Hematopoietic multipotent progenitor cell treated with erythropoietin and hydrocortisone succinate and interleukin-3 and kit ligand, for 6 days (in vitro differentiated cells): ENCODE measurements at regions not wholly inside any gene's neighbourhood (a gene's known extent, or its start where the extent isn't known, plus 50 kb on each side); places are given as distances from the start of the nearest gene placed in this dataset.
"Not testable (repeated sequence)": the region's sequence is repeated elsewhere in the genome, so short reads cannot be mapped to it uniquely, and the experiment has no call there.

Experiments used
- DNase-seq: peaks from one replicate; pipeline ENCODE4 v3.0.0-alpha.2; 2015

DNA sequence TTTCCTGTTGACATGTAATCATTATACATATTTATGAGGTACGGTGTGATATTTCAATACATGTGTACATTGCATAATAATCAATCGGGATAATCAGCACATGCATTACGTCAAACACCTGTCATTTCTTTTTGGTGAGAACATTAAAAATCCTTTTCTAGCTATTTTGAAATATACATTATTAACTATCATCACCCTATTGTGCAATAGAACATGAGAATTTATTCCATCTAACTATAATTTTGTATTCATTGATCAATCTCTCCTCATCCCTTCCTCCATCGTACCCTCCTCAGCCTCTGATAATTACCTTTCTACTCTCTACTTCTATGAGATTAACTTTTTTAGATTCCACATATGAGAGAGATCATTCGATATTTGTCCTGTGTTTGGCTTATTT is 170.9 kb upstream of the GHR start:
- no peak for DNase-seq

- not testable (repeated sequence) for DNase-seq
These were observed 163.3 kb upstream of the GHR start for GRCh38 chr5:42259914-42260313.

- DNase-seq = no peak
These were observed 156.1 kb upstream of the GHR start for GRCh38 chr5:42267091-42267490.

- DNase-seq = not testable (repeated sequence)
These were observed 155.1 kb upstream of the GHR start for GRCh38 chr5:42268170-42268569.

DNA sequence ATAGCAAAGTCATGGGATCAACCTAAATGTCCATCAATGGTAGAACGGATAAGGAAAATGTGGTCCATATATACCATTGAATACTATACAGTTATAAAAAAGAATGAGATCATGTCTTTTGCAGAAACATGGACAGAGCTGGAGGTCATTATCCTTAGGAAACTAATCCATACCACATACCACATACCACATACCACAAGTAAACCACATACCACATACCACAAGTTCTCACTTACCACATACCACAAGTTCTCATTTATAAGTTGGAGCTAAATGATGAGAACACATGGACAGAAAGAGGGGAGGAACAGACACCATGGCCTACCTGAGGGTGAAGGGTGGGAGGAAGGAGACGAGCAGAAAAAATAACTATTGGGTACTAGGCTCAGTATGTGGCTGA is 154.6 kb upstream of the GHR start:
- DNase-seq = no peak

GRCh38 chr5:42270771-42271170 is 152.5 kb upstream of the GHR start:
- no peak for DNase-seq

DNA sequence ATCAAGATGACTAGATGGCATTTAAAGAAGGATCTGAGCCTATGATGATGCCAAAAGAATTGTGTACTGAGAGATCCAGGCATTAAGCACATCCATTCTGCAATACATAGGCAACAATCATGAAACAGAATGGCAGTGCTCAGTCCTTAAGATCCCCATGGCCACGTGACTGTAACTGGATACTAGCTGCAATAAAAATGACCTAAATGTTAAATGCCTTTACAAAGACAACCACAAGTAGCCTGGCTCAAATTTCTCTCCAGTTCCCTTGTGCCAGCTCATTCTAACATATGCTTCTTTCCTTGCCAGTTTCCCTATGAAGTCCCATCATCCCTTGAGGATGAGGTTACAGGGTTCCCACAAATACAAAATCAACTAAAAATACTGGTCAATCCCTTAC is 148.3 kb upstream of the GHR start:
- no peak for DNase-seq

GRCh38 chr5:42277293-42277692 is 145.9 kb upstream of the GHR start:
- no peak for DNase-seq

- DNase-seq = no peak
These were observed 138.7 kb upstream of the GHR start for GRCh38 chr5:42284584-42284983.

- no peak for DNase-seq
These were observed 138.0 kb upstream of the GHR start for GRCh38 chr5:42285230-42285629.

GRCh38 chr5:42300496-42300895 is 122.7 kb upstream of the GHR start:
- DNase-seq = no peak

- DNase-seq = no peak
These were observed 121.9 kb upstream of the GHR start for GRCh38 chr5:42301349-42301748.

DNA sequence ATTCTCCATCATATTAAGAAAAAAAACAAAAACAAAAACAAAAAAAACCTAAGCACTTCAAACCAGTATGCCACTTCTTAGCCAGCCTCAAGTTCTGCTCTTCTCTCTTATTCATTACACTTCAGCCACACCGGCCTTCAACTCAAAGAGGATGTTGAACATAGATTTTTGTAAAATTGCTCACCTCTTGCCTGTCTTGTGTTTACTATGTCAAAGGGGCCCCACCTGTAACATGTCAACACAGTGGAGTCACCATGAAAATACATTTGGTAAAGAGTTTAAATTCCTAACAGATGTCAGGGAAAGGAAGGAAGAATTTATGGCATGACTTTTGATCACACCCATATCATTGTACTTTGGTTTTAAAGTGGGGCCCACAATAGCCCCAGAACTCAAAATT is 121.1 kb upstream of the GHR start:
- DNase-seq = no peak

DNA sequence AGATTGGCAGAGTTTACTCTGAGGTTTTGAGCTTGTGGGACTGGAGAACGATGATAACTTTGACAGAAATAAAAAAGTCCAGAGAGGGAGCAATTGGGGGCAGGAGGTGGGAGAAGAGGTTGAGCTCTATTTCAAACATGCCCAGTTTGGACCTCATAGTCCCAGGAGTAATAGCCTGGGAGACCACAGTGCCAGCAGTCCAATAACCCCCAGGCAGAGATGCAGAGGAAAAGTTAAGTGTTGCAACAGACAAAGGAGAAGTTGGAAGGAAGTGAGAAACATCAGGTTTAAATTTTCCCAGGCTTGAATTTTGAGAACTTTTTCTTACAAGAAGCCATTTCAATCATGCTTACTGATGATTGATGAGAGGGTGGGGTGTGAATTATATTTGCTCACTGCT is 117.0 kb upstream of the GHR start:
- no peak for DNase-seq

GRCh38 chr5:42309865-42310264 is 113.4 kb upstream of the GHR start:
- DNase-seq = no peak

- no peak for DNase-seq
These were observed 108.0 kb upstream of the GHR start for GRCh38 chr5:42315214-42315613.

GRCh38 chr5:42317575-42317974 is 105.7 kb upstream of the GHR start:
- no peak for DNase-seq

DNA sequence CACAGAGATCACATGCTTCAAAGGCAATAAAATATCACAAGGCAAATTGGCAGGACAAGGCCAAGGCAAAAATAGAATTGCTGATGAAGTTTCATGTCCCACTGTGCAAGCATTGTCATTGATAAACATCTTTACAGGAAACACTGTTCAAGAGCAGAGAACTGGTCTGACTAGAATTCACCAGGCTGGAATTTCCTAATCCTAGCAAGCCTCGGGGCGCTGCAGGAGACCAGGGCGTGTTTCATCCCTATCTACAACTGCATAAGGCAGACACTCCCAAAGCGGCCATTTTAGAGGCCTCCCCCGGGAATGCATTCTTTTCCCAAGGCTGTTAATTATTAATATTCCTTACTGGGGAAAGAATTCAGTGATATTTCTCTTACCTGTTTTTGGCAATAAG is 103.7 kb upstream of the GHR start:
- not testable (repeated sequence) for DNase-seq

- no peak for DNase-seq
These were observed 101.5 kb upstream of the GHR start for GRCh38 chr5:42321785-42322184.

GRCh38 chr5:42337143-42337542 is 86.1 kb upstream of the GHR start:
- DNase-seq = no peak

DNA sequence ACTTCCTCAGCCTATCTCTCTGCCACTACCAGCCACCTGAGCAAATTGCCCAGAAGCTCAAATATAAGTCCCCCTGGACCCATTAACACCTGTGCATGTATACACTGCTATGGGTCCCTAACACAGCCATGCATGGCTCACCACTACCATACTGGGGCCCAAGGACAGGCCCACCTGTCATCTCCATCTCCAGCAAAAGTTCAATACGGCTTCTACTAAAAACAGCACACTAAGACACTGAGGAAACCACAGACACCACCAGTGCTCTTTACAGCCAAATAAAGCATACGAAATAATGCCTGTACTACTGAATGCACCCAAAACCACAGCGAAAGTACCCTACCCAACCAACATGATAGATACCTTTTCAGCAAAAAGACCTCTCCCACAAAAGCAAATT is 85.6 kb upstream of the GHR start:
- no peak for DNase-seq

DNA sequence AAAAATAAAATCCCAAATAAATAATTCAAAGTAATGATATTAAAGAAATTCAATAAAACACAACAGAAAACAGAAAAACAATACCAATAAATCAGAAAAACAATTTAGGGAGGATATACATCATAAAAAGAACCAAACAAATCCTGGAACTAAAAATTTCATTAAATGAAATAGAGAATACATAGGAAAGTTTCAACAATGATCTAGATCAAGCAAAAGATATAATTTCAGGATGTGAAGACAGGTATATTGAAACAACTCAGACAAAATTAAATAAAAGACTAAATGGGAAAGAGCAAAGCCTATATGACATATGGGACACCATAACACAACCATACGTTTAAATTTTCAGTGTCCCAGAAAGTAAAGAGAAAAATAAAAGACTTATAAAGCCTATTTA is 85.1 kb upstream of the GHR start:
- no peak for DNase-seq

DNA sequence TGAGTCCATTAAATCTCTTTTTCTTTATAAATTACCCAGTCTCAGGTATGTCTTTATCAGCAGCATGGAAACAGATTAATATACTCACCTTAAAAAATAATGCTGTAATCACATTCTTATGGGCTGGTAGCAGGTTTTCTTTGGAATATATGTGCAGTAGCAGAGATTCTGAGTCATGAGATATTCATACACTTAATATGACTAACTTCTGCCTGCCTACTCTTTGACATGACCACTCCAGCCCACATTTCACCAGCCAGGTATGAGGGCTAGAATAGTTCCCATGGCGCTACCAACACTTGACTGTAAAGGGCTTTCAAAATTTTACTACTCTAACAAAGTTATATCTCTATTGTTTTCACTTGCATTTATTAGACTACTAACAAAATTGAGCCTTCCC is 74.1 kb upstream of the GHR start:
- no peak for DNase-seq

GRCh38 chr5:42351956-42352355 is 71.3 kb upstream of the GHR start:
- DNase-seq = no peak

- no peak for DNase-seq
These were observed 63.2 kb upstream of the GHR start for GRCh38 chr5:42360056-42360455.

- DNase-seq = no peak
These were observed 62.5 kb upstream of the GHR start for GRCh38 chr5:42360616-42361314.
